GM19438 (cell line): ENCODE measurements at regions not wholly inside any gene's neighbourhood (a gene's known extent, or its start where the extent isn't known, plus 50 kb on each side); places are given as distances from the start of the nearest gene placed in this dataset.

Experiments used
- ATAC-seq: cut with Tn5 transposase; IDR thresholded peaks from one replicate; pipeline ENCODE4 v1.9.1; 2021; ENCODE audit warnings: low read depth; ENCODE audit not compliant: unreplicated experiment

GRCh38 chr2:71786291-71787107 is 333.1 kb downstream of the DYSF start:
- ATAC-seq, result no peak

GRCh38 chr2:71785516-71785981 is 332.2 kb downstream of the DYSF start:
- ATAC-seq, result no peak

GRCh38 chr2:71784734-71785511 is 331.6 kb downstream of the DYSF start:
- no peak for ATAC-seq

- ATAC-seq, result no peak
Observed at GRCh38 chr2:71783815-71784214, 330.5 kb downstream of the DYSF start.

- no peak for ATAC-seq
Observed at GRCh38 chr2:71783215-71783614, 329.9 kb downstream of the DYSF start.

- no peak for ATAC-seq
Observed at GRCh38 chr2:71782323-71782722, 329.0 kb downstream of the DYSF start.

GRCh38 chr2:71781695-71782228 is 328.4 kb downstream of the DYSF start:
- no peak for ATAC-seq

- no peak for ATAC-seq
Observed at GRCh38 chr2:71780162-71780561, 326.8 kb downstream of the DYSF start.

- no peak for ATAC-seq
Observed at GRCh38 chr2:71779774-71780105, 326.4 kb downstream of the DYSF start.

GRCh38 chr2:71778936-71779773 is 325.8 kb downstream of the DYSF start:
- no peak for ATAC-seq

GRCh38 chr2:71778514-71778913 is 325.2 kb downstream of the DYSF start:
- no peak for ATAC-seq

- no peak for ATAC-seq
Observed at GRCh38 chr2:71777946-71778345, 324.6 kb downstream of the DYSF start.

GRCh38 chr2:71776227-71776626 is 322.9 kb downstream of the DYSF start:
- no peak for ATAC-seq

- no peak for ATAC-seq
Observed at GRCh38 chr2:71773218-71773617, 319.9 kb downstream of the DYSF start.

- no peak for ATAC-seq
Observed at GRCh38 chr2:71772510-71773172, 319.3 kb downstream of the DYSF start.

- no peak for ATAC-seq
Observed at GRCh38 chr2:71767663-71768062, 314.3 kb downstream of the DYSF start.

GRCh38 chr2:71759060-71759459 is 305.7 kb downstream of the DYSF start:
- ATAC-seq, result no peak

GRCh38 chr2:71757351-71757750 is 304.0 kb downstream of the DYSF start:
- ATAC-seq, result no peak

GRCh38 chr2:71756280-71756906 is 303.0 kb downstream of the DYSF start:
- ATAC-seq, result no peak

- no peak for ATAC-seq
Observed at GRCh38 chr2:71751590-71751989, 298.2 kb downstream of the DYSF start.
